SIG-M5 treated with dmso at 0.1 percent for 504 hours (cell line): ENCODE measurements at regions not wholly inside any gene's neighbourhood (a gene's known extent, or its start where the extent isn't known, plus 50 kb on each side); places are given as distances from the start of the nearest gene placed in this dataset.
"Not testable (repeated sequence)": the region's sequence is repeated elsewhere in the genome, so short reads cannot be mapped to it uniquely, and the experiment has no call there.

Experiments used
- DNase-seq: peaks from one replicate; lab custom pipeline; 2025; ENCODE audit not compliant: unreplicated experiment; lab: John Stamatoyannopoulos, UW

GRCh38 chr20:19025430-19026120 is 186.9 kb upstream of the SLC24A3 start:
- DNase-seq: no peak

GRCh38 chr20:19026121-19026878 is 186.1 kb upstream of the SLC24A3 start:
- no peak for DNase-seq

GRCh38 chr20:19026901-19027644 is 185.4 kb upstream of the SLC24A3 start:
- DNase-seq: no peak

DNA sequence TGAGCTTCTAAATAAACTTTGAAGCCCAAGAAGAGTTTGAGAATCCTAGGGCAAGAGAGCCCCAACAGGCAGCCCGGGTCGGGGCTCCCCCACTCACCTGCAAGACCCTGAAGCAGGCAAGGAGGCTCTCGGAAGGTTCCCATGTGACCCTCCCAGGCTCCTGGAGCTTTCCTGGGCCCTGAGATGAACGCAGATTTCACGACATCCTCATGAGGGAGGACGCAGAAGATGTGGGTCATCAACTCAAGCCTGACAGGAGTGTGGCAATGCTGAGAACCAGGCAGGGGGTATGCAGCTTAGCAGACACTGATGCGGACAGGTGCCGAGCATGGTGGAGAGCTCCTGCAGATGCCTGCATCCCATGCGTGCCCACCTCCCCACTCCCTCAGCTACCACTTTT is 184.5 kb upstream of the SLC24A3 start:
- no peak for DNase-seq

GRCh38 chr20:19041787-19042186 is 170.7 kb upstream of the SLC24A3 start:
- no peak for DNase-seq

DNA sequence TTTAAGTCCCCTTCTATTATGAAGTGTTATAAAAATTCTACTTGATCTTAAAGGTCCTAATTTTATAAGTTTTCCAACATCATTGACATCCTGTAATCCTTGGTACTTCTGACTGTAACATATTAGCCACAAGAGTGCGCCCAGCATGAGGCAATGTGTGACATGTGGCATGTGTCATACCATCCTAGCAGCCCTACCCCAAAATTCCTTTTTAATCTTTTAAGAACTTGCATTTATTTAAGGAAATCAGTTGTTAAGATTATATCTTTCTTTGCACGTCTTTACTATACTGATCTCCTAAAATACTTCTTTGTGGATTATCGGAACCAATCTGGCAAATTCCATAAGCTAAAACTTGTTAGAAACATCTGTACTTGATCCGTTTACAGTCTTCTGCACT is 167.1 kb upstream of the SLC24A3 start:
- no peak for DNase-seq

GRCh38 chr20:19047040-19047950 is 165.1 kb upstream of the SLC24A3 start:
- DNase-seq: peak; percentile 57

GRCh38 chr20:19047951-19048296 is 164.5 kb upstream of the SLC24A3 start:
- DNase-seq: peak; percentile 54

- DNase-seq: no peak
These were observed 163.4 kb upstream of the SLC24A3 start for GRCh38 chr20:19048995-19049501.

DNA sequence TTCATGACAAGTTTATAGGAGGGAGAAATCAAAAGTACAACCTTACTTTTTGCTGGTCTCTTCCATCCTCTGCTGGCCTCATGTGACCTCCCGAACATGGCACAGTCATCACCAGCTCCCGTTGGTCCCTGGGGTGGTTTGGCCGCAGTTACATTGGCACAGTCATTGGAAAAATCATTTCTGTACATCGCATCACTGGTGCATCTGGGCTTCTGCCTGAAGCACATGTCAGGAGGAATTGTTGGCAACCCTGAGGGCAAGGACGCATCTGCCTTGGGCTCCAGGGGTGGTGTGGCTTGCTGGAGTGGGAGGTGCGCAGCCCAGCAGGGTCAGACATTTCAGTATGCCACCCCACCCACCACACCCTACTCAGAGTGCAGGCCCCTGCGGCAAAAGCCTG is 162.9 kb upstream of the SLC24A3 start:
- DNase-seq: no peak

DNA sequence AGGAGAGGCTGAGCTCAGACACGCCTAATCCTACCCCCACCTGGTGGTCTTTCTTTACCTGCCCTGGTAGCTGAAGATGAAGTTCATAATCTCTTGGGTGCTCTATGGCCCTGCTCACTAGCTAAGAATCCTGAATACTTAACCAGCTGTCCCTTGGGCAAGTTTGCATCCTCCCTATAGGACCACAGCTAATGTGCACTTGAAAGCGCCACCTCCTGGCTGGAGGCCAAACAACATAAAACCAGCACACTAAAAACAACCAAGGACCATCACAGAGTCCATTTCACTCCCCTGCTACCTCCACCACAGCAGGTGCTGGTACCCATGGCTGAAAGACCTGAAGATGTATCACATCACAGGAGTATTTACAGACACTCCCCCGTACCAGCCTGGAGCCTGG is 155.5 kb upstream of the SLC24A3 start:
- DNase-seq: no peak

GRCh38 chr20:19064788-19065187 is 147.7 kb upstream of the SLC24A3 start:
- DNase-seq: not testable (repeated sequence)

DNA sequence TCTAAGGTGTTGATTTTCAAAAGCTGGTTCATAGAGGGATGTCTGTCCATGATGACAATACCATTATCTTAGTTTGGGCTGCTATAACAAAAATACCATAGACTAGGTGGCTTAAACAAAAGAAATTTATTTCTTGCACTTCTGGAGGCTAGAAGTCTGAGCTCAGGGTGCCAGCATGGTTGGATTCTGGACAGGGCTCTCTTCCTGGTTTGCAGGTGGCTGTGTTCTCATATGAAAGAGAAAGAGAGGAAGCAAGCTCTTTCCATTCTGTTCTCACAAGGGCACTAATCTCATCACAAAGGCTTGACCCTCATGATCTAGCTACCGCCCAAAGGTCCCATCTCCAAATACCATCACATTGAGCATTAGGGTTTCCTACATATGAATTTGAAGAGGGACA is 144.5 kb upstream of the SLC24A3 start:
- DNase-seq: no peak

- DNase-seq: no peak
These were observed 142.4 kb upstream of the SLC24A3 start for GRCh38 chr20:19070026-19070425.

DNA sequence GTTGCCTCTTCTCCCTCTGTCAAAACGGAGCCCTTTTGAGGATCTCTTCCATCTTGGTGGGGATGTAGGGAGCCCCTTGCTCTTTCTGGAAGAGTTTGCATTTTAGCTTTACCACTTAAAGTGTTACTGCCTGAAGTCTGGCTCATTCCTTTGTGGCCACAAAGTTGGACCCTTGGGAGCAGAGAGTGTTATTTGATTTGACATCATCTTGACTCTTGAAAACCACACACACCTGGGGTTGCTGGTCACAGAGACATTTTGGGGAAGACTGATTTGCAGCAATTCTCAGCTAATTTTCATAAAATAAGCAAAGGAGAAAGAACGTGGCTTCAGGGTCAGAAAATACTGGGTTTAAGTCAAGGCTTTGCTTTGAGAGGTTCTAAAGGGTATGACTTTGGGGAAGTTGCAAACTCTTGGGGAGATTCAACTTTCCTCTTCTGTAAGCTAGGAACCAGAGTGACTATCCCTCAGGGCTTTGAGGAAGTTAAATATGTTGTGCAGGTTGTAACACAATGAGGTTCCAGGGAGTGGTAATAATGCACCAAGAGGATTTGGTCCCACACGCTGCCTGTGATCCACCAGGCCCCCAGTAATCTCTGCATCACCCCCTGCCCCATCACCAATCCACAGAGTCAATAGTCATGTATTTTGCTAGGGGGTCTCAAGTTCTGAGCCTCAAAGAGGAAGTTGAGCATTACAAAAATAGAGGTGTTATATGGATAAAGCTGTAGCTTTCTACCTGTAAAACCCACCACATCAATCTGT is 141.6 kb upstream of the SLC24A3 start:
- DNase-seq: peak; percentile 44

GRCh38 chr20:19071446-19071725 is 141.1 kb upstream of the SLC24A3 start:
- DNase-seq: no peak

DNA sequence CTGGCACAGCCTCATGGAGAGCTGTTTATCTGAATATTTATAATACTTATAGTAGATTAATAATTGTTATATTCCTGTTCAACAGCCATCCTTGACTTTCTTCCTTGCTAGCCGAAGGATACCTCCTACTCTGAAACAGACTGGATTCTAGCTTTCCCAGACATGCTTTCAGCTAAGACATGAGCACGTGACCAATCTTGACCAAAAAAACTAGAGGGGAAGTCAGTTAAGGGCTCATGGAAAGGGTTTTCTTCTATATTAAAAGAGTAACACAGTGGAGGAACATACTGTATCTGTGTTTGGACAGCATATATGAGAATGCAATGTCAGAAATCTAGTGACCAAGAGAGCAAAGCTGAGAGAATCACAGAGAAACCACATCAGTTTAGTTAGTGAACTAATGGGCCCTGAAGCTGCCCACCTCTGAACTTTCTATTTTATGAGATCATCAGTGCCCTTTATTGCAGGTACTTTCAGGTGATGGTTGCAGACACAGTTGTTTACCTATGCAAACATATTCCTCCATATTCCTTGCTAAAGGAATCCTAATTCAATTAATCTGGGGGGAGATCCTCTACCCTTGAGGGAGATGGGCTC is 140.4 kb upstream of the SLC24A3 start:
- DNase-seq: no peak

GRCh38 chr20:19072988-19073387 is 139.5 kb upstream of the SLC24A3 start:
- DNase-seq: no peak

DNA sequence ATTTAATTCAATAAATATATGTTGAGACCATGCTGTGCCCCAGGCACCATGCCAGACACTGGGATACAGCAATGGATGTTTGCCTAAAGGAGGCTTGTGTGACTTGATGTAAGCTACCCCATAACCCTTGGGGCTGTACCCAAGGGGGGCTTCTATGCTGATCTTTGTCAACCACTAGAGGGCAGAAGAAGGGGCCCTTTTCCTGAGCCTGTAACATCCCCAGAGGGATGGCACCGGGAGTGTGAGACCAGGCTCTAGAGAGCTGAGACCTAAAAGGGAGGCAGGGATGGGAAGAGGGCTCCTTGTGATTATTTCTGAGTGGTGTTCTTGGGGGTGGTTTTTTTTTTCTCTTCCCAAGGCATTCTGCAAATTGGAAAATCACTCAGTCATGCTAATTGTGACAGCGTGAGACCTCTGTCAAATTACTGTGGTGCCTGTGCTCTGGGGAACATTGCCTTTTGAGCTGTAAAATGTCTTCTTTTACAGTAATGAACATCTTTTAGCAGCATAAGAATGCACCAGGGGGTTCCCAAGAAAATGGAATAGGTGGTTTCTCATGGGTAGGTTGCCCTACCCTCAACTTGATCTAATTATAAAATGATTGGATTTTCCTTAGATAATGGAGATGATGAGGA is 138.7 kb upstream of the SLC24A3 start:
- no peak for DNase-seq
